HG02610 (cell line): ENCODE measurements at regions not wholly inside any gene's neighbourhood (a gene's known extent, or its start where the extent isn't known, plus 50 kb on each side); places are given as distances from the start of the nearest gene placed in this dataset.
A peak's percentile ranks its signal among the peaks of the same experiment; 100 is the strongest.
"Not testable (repeated sequence)": the region's sequence is repeated elsewhere in the genome, so short reads cannot be mapped to it uniquely, and the experiment has no call there.

Experiments used
- ATAC-seq: cut with Tn5 transposase; IDR thresholded peaks from one replicate; pipeline ENCODE4 v1.9.1; 2021; ENCODE audit warnings: mild to moderate bottlenecking, moderate library complexity; ENCODE audit not compliant: unreplicated experiment

DNA sequence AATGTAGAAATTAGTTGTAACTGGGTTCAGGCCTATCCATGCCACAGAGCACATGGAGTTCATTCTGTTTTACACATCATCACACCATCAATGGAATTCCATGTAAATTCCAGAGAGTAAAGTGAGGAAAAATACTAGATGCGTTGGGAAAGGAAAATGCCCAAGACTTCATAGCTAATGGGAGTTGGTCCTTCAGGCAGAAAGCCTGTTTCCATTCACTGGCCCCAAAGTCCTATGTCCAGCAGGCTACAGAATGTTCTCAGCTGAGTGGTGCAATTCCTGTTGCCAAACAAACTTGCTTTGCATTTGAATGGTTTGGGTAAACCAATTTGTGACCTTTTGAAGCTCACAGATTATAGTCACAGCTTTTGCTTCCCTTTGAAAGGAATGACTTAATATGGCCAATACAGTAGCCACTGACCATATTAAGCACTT, 164.6 kb upstream of the PFN2 start:
- no peak for ATAC-seq

DNA sequence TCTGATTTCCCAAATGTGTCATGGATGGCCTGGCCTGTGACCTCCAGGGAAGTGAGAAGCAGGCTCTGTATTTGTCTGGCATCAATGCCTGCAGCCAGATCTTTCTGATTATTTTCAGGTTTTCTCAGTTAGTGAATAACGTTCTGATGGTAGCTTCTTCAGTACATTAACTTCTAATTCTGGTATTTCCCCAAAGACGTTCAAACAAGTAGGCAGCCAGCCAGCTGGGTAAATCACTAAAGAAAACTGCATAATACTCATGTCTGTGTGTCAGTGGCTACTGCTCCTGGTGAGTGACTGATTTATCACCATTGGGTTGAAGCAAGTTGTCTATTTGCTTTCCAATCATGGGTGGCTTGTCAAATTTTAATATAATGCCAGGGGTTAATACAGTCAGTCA, 162.6 kb upstream of the PFN2 start:
- ATAC-seq: no peak

DNA sequence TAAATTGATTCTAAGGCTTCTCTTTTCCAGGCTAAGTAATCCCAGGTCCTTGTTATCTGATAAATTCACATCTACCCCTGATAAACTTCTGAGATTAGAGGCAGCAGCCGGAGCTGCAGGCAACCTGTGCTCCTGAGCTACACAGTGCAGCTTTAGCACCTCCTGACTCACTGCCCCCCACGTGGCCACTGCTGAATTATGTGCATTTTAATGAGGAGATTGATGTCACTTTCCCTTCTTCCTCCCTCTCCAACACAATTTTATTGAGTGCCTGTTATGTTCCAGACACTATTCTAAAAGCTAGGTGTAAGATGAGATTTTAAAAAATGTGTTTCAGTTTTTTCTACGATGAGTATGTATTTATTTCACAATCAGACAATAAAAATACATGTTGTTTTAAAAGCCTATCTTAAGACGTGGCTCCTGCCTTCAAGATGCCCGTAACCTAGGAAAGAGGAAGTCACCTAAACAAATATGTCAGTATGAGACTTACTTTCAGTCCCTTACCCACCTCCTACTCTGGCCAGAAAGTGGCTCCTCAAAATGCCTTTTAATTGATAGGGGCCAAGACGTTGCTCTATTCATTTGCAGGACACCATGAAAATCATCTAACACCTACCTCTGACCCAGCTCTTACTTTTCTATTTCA, 161.5 kb upstream of the PFN2 start:
- no peak for ATAC-seq

DNA sequence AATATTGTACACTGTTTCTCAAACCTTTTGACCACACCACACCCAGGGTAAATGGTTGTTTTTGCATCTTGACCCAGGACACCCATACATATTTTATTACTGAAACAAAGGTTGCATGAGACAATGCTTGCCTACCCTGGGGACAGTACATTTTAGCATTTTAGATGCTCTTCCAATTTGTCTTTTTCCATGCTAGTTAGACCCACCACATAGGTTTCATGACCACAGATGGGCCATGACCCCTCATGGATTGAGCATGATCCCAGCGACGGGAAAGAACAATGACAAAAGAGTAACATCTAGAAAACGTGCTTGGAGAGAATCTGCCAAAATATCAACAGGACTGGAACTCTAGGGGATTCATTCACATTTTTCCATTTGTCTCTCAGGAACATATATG, 161.0 kb upstream of the PFN2 start:
- no peak for ATAC-seq

DNA sequence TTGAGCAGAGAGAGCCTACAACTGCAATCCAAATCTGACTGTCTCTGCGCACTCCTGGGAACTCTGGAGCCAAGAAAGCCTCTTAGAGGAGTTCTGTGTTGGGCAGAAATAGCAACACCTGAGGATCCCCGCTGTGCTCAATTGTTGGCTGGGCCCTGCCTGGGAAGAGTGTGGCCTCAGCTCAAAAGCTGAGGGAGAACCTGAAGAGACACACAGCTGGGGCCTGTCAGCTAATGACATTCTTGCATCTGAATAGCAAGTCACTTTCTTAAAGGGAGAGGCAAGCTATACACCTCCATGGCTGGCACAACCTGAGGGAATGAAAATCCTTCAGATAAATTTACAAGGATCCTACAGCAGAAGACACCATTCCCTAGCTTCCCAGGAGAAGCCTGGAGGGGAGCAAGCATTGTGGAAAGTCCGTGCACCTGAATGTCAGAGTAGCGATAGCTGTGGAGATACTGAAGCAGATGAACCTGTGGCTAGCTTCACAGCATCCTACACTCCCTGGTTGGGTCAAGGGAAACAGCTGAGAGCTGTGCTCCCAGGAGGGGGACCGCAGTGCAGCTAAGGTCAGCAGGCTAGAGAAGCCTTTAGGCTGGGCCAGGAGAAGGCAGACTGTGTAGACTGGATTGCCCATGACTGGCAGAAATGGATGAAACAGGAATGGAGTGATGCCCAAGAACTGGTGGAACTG, 159.9 kb upstream of the PFN2 start:
- no peak for ATAC-seq

DNA sequence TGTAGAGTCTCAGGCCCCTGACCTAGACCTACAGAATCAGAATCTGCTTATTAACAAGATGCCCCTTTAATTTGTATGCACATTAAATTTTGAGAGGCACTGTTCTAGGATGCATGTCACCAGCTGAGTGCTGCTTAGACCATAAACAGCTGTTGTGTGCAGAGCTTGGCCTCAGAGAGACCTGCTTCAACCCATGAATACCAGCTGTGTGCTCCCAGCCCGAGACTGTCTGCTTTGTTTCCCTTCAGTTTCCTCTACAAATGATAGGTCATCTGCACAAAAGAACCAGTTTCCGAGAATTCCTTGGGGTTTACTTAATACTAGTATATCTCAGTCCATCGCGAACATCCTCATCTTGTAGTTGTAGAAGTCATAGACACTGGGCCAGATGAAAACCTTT, 158.5 kb upstream of the PFN2 start:
- ATAC-seq: no peak

DNA sequence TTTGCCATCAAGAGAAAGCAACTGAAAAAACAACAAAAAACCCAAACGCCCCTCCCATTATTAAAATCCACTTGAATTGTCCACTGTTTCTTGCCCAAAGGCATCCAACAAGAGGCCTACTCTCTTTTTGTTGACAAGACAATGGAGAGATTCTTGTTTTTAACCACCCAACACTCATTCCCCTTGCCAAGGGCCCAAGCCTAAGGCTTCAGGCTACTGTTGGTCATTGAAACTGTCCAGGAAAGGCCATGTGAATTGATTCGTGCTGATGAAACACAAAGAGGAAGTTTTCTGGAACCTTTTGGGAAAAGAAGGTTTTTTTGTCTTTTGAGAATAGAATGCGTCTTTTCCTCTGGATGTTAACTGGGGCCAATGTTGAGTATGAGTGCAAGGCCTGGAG, 157.4 kb upstream of the PFN2 start:
- ATAC-seq: no peak

DNA sequence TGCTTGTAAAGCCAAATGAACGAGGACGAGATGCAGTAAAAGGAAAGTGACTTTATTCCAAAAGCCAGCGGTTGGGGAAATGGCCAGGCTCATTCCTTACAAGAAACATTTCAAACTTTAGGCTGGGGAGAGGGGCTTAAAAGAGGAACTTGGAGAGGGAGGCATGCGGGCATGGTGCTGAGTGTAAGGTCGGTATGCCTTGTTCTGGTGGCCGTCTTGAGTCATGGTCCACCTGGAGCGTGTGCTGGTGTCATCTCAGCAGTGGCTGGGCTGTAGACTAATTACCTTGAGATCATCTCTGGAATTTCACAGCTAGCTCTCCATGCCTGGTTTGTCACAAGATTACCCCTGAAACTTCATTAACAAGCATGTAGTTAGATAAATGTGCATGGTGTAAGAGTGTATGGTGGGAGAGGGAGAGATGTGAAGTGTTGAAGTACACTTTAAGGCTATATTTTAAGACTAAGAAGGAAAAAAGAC, 156.4 kb upstream of the PFN2 start:
- no peak for ATAC-seq

DNA sequence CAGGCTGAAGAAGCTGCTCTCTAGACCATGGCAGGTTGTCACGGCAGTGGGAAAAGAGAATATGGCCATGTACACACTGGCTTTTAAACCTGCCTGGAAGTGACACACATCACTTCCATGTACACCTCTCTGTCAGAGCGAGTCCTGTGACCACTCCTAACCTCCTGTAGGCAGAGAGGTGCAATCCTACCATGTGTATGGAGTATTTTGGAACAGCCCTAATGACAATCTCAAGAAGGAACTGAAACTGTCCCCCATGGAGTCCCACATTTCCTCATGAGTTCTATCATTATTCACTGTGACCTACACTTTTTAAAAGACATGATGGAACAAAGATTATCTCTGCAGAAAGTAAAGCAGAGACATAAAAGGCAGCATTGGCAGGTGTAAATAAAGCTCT, 153.4 kb upstream of the PFN2 start:
- no peak for ATAC-seq

DNA sequence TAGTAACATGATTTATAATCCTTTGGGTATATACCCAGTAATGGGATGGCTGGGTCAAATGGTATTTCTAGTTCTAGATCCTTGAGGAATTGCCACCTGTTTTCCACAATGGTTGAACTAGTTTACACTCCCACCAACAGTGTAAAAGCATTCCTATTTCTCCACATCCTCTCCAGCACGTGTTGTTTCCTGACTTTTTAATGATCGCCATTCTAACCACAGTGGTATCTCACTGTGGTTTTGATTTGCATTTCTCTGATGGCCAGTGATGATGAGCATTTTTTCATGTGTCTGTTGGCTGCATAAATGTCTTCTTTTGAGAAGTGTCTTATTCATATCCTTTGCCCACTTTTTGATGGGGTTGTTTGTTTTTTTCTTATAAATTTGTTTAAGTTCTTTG, 152.6 kb upstream of the PFN2 start:
- not testable (repeated sequence) for ATAC-seq

DNA sequence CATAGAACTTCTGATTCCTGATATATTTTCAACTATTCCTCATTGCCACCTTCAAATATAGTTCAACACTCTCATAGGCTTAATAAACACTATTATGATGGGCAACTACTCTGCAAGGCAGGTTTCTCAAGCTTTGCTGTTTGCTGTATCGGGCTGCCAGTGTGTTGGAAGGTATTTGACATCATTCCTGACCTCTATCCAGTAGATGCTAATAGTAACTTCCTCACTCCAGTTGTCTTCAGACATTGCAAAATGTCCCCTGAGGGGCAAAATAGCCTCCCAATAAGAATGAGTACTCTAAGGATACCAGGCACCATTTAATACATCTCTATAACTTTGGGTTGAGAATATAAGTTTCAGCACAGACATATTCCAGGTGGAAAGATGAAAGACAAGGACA, 147.5 kb upstream of the PFN2 start:
- ATAC-seq: no peak

DNA sequence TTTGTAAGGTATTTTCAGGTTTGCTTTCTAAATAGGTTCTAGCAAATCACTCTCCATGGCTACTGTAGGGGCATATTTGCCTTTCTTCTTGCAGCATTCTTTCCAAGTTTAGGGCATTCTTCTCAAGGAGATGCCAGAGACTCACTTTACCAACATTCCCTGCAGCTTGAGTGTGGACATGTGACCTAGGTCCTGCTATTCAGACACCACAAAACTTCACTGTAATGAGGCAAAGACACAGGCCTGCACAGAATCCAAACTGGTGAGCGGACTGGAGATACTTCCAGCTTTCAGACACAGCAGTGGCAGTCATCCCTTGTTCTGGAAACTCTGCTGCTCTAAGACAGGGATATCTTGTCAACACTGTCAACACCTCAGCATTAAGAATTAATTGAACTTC, 146.4 kb upstream of the PFN2 start:
- no peak for ATAC-seq

DNA sequence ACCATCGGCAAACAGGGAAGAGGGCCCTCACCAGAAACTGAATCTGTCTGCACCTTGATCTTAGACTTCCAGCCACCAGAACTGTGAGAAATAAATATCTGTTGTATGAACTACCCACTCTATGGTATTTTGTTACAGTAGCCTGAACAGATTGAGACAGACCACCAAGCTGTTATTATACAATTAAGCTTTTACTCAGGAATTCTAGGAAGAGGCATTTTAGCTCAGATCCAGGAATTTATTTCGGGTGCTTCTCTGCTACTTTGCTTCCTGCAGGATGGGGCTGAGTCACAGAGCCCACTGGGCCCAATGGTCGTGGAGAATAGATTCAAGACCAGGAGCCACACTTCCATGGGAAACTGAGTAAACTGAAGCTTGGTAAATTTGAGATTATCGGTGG, 145.5 kb upstream of the PFN2 start:
- ATAC-seq: no peak

DNA sequence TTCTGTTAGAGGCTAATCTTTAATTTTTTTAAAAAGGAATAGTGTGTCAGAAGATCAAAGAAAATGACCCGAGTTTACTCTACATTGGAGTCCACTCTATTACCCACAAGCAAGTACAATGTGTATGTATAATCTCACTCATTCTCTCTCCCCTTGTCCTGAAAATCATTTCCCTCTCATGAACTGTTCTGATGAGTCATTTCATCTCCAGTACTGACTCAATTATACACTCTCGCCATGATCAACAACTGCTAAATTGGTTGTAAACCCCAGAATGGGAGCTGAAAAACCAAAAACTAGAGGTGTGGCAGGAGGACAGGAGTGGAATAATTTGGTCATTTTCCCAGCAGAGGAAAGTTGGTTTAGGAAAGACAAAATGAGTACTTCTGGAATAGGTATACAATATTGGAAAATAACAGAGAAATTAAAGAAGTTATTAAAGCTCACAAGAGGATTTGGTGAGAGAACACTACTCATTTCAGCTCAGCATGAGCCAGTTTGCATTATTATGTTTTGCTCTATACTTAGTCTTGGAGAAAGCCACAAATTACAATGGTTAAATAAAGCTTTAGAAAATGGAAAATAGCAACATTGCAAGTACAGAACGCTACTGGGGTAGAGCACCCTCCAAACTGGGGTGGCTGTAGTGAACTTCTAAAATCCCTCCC, 144.3 kb upstream of the PFN2 start:
- ATAC-seq: peak; percentile 98

DNA sequence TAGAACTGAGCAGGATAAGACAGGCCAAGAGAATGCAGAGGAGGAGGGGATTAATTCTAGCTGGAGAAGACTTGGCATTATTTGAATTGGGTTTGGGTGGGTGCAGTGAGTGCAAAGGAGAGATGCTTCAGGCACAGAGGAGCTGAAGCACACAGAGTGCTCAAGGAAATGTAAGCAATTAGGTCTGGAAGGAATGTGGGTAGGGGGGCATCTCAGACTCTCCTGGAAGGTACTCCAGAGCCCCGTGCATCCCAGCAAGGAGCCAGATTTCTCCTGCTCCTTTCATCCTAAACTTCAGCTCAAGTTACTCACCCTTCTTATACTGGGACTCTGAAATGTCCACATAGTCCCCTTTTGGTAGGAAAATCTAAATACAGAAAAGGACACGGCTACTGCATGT, 143.6 kb upstream of the PFN2 start:
- ATAC-seq: no peak

DNA sequence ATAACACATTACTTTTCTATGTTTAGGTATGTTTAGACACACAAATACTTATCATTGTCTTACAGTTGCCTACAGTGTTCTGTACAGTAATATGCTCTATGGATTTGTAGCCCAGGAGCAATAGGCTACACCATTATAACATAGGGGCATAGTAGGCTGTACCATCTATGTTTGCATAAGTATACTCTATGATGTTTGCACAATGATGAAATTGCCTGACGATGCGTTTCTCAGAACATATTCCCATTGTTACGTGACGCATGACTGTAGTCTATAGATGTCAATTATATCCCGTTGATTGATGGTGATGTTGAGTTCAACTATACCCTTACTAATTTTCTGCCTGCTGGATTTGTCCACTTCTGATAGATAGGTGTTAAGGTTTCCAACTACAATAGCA, 139.4 kb upstream of the PFN2 start:
- ATAC-seq: no peak

DNA sequence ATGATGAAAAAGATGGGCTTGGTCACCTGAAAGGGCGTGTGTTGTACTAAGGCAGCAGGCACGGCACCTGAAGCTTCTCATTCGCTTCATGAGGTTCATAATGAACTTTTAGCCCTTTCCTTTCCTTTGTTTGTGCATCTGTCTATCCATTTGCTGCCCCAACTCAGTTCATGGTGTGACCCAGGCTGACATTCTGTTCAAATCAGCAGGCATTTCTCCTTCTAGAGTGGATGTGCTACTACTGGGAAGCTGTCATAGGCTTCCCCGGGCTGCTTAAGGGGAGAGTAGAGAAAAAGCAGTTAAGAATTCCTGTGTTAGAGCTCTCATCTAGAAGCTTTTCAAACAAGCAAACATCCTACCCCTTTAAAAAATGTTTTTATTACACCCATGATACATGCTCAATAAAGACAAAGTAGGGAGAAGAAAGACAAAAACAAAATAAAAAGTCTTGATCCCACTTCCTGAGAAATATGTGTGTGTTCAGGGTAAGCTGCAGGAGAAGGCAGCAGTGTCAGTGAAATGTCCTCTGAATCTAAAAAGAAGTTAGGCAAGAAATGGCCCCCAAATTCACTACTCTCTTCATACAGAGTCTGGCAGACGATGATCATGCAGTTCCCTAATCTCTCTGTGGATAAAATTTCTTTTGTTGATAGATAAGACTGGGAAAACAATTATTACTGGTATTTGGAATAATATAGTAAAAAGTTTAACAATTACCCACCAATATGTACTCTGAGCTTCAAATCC, 136.9 kb upstream of the PFN2 start:
- ATAC-seq: no peak

DNA sequence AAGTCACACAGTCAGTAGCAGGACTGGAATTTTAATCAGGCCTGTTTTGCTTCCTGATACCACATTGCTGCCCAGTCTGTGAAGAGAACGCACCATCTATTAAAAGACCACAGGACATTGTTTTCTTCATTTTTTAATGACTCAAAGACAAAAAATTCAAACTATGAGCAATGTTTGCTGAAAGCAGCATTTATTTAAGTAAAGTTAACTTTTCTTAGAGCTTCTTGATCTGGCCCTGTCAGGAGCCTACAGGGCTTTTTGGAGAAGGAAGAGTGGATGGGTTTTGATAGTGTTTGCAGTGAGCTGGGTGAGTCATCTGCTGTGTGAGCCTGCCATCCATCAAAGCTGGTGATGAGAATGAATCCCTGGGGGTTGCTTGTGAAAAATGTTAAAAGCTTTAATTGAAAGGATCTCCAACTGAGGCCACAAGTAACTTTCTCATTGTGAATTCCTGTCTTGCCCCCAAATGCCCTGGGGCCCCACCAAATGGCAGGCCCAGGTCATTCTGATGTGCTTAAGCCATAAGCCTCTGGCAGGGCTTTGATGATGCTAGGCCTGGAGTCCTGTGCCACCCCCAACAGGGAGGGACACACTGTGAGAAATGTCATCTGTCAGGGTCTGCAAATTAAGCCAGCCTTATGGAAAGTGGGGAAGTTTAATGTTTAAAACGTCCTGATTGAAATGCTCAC, 136.2 kb upstream of the PFN2 start:
- no peak for ATAC-seq

DNA sequence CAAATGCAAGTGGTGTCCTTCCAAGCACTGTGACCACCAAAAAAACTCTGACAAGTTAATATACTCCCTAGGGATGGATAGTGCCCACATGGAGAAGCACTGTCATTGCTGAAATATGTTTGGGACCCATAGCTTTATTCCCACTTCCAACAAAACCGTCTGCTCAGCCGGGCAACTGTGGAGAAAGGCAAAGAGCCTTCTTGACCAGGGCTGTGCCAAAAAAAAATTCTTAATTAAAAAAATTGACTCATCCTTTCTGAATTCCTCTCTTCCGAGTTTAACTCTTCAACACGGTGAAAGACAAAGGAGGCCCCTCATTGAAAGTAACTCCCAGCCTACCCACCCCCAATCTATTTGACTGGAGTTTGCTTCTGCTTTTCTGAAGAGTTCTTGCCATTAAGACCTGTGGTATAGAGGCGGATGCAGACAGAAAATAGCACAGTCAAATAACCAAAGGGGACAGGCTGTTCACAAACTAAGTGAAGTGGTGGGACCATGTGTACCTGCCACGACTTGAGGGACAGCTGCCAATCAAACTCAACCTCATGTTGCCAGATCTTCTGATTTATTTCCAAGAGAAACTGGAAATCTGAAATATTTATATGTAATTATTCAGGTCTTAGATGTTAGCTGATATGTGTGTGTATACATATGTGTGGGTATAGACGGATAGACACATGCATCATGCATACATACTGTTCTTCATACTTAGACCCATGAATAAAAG, 135.4 kb upstream of the PFN2 start:
- ATAC-seq: no peak

DNA sequence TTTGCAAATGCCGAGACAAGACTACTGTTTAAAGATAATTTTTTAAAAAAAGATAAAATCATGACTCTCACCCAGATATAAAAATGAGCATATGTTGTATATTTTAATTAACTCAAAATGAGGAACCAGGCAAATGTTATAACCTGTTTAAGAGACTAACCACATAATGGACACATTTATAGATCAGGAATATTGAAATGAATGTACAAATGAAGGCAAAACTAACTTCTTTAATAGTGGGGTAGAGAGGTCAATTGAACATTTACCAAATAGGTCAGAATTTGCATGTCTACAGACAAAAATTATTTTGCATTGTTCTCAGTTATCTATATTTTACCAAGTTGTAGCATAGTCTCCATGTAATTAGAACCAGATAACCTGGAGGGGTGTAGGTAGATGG, 134.3 kb upstream of the PFN2 start:
- ATAC-seq: no peak
